Endothelial cell of umbilical vein (primary cell): ENCODE measurements at regions not wholly inside any gene's neighbourhood (a gene's known extent, or its start where the extent isn't known, plus 50 kb on each side); places are given as distances from the start of the nearest gene placed in this dataset.

ENCODE experiments used
- BruUV-seq: library from RNA; stranded (reverse); fragments of 400-500 nt; replicated peaks from 2 replicates; lab custom pipeline; 2021; lab: Mats Ljungman, UMichigan
- CTCF ChIA-PET: fragments of 300-600, 350-600 bp; sonication (Branson Sonifier 250); formaldehyde crosslinking; loops from one replicate; lab custom pipeline; 2021; ENCODE audit warnings: antibody characterized with exemption, inconsistent platforms; lab: Charles Lee
- POLR2A ChIA-PET: fragments of 300-600, 350-600 bp; sonication (Branson Sonifier 250); formaldehyde crosslinking; loops from one replicate; lab custom pipeline; 2021; ENCODE audit warnings: antibody characterized with exemption, inconsistent platforms; lab: Charles Lee
- DNase-seq: peaks from one replicate; pipeline ENCODE4 v3.0.0-alpha.2; 2011; ENCODE audit warnings: low read depth, low spot score
- FAIRE-seq: peaks from 2 replicates; lab custom pipeline; 2011; peaks lifted over from hg19 to GRCh38; lab: Jason Lieb, UNC
- H2AFZ ChIP-seq: 2 replicates; pipeline ENCODE4 v1.6.0; 2012; ENCODE audit warnings: low read depth, low read length, control low read depth, inconsistent platforms
- H3K27ac ChIP-seq: 2 replicates; pipeline ENCODE4 v1.5.1; 2011; ENCODE audit warnings: low read depth, mild to moderate bottlenecking, control low read depth, low read length, moderate library complexity; ENCODE audit not compliant: insufficient read depth
- H3K27me3 ChIP-seq, 2 experiments: 2 replicates each; pipeline versions ENCODE4 v1.6.0 to v1.6.1; 2011; ENCODE audit warnings: low read length in 2 of 2, mixed read lengths in 1 of 2; ENCODE audit not compliant: control insufficient read depth in 2 of 2, insufficient read depth in 2 of 2
- H3K36me3 ChIP-seq, 2 experiments: 2 replicates in 1 of 2; 3 replicates in 1 of 2; pipeline ENCODE4 v1.5.1; 2011; ENCODE audit warnings: low read length in 2 of 2, mild to moderate bottlenecking in 1 of 2, moderate library complexity in 1 of 2; ENCODE audit not compliant: control insufficient read depth in 2 of 2, insufficient read depth in 2 of 2; ENCODE audit errors: extremely low read depth in 1 of 2
- H3K4me1 ChIP-seq: 3 replicates; pipeline ENCODE4 v1.5.1; 2011; ENCODE audit warnings: mild to moderate bottlenecking, low read length; ENCODE audit not compliant: control insufficient read depth, insufficient read depth; ENCODE audit errors: extremely low read depth
- H3K4me2 ChIP-seq: 2 replicates; pipeline ENCODE4 v1.6.1; 2011; ENCODE audit warnings: low read length, control low read depth, mixed read lengths; ENCODE audit not compliant: insufficient read depth
- H3K4me3 ChIP-seq, 3 experiments: fragments of 200-600 bp in 1 of 3; sonication (generic), shearing (Covaris generic) in 1 of 3; replicated peaks in 1 of 3; 2 replicates each; pipeline ENCODE4 v1.5.1; 2011 to 2016; ENCODE audit warnings: control low read depth in 3 of 3, low read length in 3 of 3, mild to moderate bottlenecking in 2 of 3, inconsistent platforms in 1 of 3, low read depth in 1 of 3, moderate library complexity in 1 of 3; ENCODE audit not compliant: insufficient read depth in 1 of 3
- H3K79me2 ChIP-seq: 2 replicates; pipeline ENCODE4 v1.6.0; 2012; ENCODE audit warnings: low read length, inconsistent platforms; ENCODE audit not compliant: control insufficient read depth, insufficient read depth
- H3K9ac ChIP-seq: replicated peaks from 2 replicates; pipeline ENCODE3; 2011; ENCODE audit warnings: low read length, control low read depth; ENCODE audit not compliant: insufficient read depth; ENCODE audit errors: extremely low read depth
- H3K9me1 ChIP-seq: replicated peaks from 3 replicates; pipeline ENCODE4 v1.6.0; 2011; ENCODE audit warnings: mild to moderate bottlenecking, low read length; ENCODE audit not compliant: control insufficient read depth, insufficient read depth; ENCODE audit errors: extremely low read depth
- H3K9me3 ChIP-seq: replicated peaks from 2 replicates; pipeline ENCODE4 v1.5.1; 2012; ENCODE audit warnings: low read length, inconsistent platforms; ENCODE audit not compliant: control insufficient read depth, insufficient read depth
- H4K20me1 ChIP-seq: replicated peaks from 2 replicates; pipeline ENCODE3; 2011; ENCODE audit warnings: mild to moderate bottlenecking, low read length; ENCODE audit not compliant: control insufficient read depth, insufficient read depth; ENCODE audit errors: extremely low read depth
- EZH2 ChIP-seq: IDR thresholded peaks from 2 replicates; pipeline ENCODE4 v1.6.1; 2012; ENCODE audit warnings: borderline replicate concordance, low read depth, mild to moderate bottlenecking, moderate library complexity, low read length, inconsistent platforms; ENCODE audit not compliant: severe bottlenecking
- FOS ChIP-seq: IDR thresholded peaks from 2 replicates; pipeline ENCODE4 v1.6.1; 2011; ENCODE audit warnings: mild to moderate bottlenecking, low read length, moderate library complexity, borderline replicate concordance; ENCODE audit not compliant: insufficient read depth
- GATA2 ChIP-seq: IDR thresholded peaks from 2 replicates; pipeline ENCODE4 v1.7.0; 2011; ENCODE audit warnings: low read depth, mild to moderate bottlenecking, moderate library complexity, mixed read lengths, low read length; ENCODE audit not compliant: insufficient read length, insufficient read depth
- JUN ChIP-seq: IDR thresholded peaks from 2 replicates; pipeline ENCODE4 v1.6.1; 2011; ENCODE audit warnings: borderline replicate concordance, low read depth; ENCODE audit not compliant: insufficient read length, insufficient read depth
- MYC ChIP-seq: IDR thresholded peaks from one replicate; pipeline ENCODE4 v1.6.1; 2011; ENCODE audit warnings: mild to moderate bottlenecking, low read depth, low read length
- POLR2A ChIP-seq: IDR thresholded peaks from 2 replicates; pipeline ENCODE4 v1.6.1; 2012; ENCODE audit warnings: low read depth, mild to moderate bottlenecking, control low read depth, low read length
- POLR2AphosphoS5 ChIP-seq: IDR thresholded peaks from 2 replicates; pipeline ENCODE4 v1.6.1; 2012; ENCODE audit warnings: low read depth, mild to moderate bottlenecking, control low read depth, low read length, moderate library complexity; ENCODE audit not compliant: insufficient read depth
- dilution Hi-C: fragments of 300-500 bp; cut with MboI; formaldehyde crosslinking; loops from one replicate; pipeline ENCODE4 v1.15.0; 2019; ENCODE audit warnings: low sequenced_read_pairs; ENCODE audit not compliant: extremely low pct_ligation_motif_present
- intact Hi-C: fragments of 100-400 bp; cut with micrococcal nuclease; formaldehyde crosslinking; loops from one replicate; pipeline ENCODE4 v1.10.0; 2022
- TF ChIP-seq, protein P1 (sequence below): IDR thresholded peaks from 2 replicates; pipeline ENCODE4 v1.6.1; 2011; ENCODE audit not compliant: insufficient read depth, insufficient read length
- TF ChIP-seq, protein P2 (sequence below), 2 donors: IDR thresholded peaks; 1 replicate in 1 of 2; 2 replicates in 1 of 2; pipeline ENCODE4 v1.5.1; 2011; ENCODE audit warnings: low read length in 2 of 2, mild to moderate bottlenecking in 2 of 2, moderate library complexity in 2 of 2, control low read depth in 1 of 2, inconsistent platforms in 1 of 2, low read depth in 1 of 2; ENCODE audit not compliant: insufficient read depth in 1 of 2; ENCODE audit errors: extremely low read depth in 1 of 2

DNA sequence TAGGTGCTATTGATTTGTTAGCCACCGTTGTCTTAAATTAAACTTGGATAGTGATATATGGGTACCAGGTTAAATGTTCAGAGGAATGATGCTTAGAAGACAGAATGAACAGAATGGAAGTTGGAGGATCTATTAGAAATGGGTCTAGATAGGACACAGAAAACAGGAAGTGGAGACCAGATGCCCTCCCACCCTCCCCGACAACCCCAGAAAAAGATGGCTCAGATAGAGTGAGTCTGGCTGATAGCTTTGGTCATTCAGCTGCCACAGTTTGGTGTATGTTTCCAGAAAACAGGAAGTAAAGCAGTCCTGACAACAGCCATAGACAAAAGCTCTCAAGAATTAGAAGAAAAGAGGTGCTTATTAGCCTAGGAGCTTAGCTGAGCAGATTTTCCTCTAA is 71.5 kb upstream of the DSG1 start:
- no peak overlapping the region for H3K27ac ChIP-seq
- no peaks in the 10 kb centered on the region for H3K9me1 ChIP-seq
- no peak overlapping the region for H2AFZ ChIP-seq
- H3K9me3 ChIP-seq = no peaks in the 10 kb centered on the region
- no peaks in the 10 kb centered on the region for H4K20me1 ChIP-seq
- BruUV-seq = no TSS peak
- DNase-seq (no peak), FAIRE-seq (no peak)
- intact Hi-C loops (no loop called here), dilution Hi-C loops (no loop called here)
- peaks cover 17% of the 10 kb centered on the region for H3K4me1 ChIP-seq
- H3K27me3 ChIP-seq = no peaks in the 10 kb centered on the region
- H3K4me2 ChIP-seq = no peak overlapping the region
- no peaks in the 10 kb centered on the region for H3K79me2 ChIP-seq
- no peak overlapping the region for H3K9ac ChIP-seq
- POLR2A ChIA-PET = no interaction called here
- TF ChIP-seq POLR2A = no peak
- TF ChIP-seq, protein P1, sequence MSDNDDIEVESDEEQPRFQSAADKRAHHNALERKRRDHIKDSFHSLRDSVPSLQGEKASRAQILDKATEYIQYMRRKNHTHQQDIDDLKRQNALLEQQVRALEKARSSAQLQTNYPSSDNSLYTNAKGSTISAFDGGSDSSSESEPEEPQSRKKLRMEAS = no peak
- no peak for TF ChIP-seq GATA2
- TF ChIP-seq JUN = no peak
- no peak for TF ChIP-seq EZH2
- TF ChIP-seq, protein P2, sequence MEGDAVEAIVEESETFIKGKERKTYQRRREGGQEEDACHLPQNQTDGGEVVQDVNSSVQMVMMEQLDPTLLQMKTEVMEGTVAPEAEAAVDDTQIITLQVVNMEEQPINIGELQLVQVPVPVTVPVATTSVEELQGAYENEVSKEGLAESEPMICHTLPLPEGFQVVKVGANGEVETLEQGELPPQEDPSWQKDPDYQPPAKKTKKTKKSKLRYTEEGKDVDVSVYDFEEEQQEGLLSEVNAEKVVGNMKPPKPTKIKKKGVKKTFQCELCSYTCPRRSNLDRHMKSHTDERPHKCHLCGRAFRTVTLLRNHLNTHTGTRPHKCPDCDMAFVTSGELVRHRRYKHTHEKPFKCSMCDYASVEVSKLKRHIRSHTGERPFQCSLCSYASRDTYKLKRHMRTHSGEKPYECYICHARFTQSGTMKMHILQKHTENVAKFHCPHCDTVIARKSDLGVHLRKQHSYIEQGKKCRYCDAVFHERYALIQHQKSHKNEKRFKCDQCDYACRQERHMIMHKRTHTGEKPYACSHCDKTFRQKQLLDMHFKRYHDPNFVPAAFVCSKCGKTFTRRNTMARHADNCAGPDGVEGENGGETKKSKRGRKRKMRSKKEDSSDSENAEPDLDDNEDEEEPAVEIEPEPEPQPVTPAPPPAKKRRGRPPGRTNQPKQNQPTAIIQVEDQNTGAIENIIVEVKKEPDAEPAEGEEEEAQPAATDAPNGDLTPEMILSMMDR (IDR thresholded peaks at IDR 0.05; ENCODE audit: extremely low read depth in 1 of 2, insufficient read depth in 1 of 2, low read depth in 1 of 2, low read length in 2 of 2) = no peak
- TF ChIP-seq POLR2AphosphoS5 = no peak
- no peak for TF ChIP-seq MYC
- no peak for TF ChIP-seq FOS
- H3K4me3 ChIP-seq = no peak overlapping the region
- H3K36me3 ChIP-seq = no peaks in the 10 kb centered on the region
- CTCF ChIA-PET = interaction anchor here (1.2 kb wide), 1 partner anchor 9 kb away, joined by 3 read pairs; no protein-coding TSS in a partner anchor
